Islet precursor cell (in vitro differentiated cells): ENCODE measurements at regions not wholly inside any gene's neighbourhood (a gene's known extent, or its start where the extent isn't known, plus 50 kb on each side); places are given as distances from the start of the nearest gene placed in this dataset.

Experiments
- DNase-seq: peaks from one replicate; pipeline ENCODE4 v3.0.0-alpha.2; 2018

- no peak for DNase-seq
Observed at GRCh38 chr6:97621111-97621510, 338.1 kb upstream of the MMS22L start.

- DNase-seq = no peak
Observed at GRCh38 chr6:97626671-97627441, 343.8 kb upstream of the MMS22L start.

DNA sequence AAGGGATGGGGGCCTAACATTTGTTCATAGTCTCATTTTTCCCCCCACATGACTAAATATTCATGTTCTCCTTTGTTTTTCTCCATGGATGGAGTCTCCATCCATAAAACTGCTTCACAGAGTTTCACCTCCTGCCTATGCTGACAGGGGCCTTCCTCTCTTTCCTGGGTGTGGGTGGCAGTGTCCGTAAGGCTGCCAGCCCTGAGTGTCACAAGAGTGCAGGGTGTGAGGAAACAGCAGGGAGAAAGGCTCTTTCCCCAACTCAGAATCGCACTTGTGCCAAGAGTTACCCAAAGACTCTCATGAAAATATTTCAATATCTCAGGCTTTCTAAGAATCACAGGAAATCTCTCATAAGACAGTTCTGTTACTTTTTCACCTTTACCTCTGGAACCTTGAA, 346.2 kb upstream of the MMS22L start:
- no peak for DNase-seq

- DNase-seq = no peak
Observed at GRCh38 chr6:97630604-97631003, 347.6 kb upstream of the MMS22L start.

- no peak for DNase-seq
Observed at GRCh38 chr6:97632341-97632740, 349.3 kb upstream of the MMS22L start.

DNA sequence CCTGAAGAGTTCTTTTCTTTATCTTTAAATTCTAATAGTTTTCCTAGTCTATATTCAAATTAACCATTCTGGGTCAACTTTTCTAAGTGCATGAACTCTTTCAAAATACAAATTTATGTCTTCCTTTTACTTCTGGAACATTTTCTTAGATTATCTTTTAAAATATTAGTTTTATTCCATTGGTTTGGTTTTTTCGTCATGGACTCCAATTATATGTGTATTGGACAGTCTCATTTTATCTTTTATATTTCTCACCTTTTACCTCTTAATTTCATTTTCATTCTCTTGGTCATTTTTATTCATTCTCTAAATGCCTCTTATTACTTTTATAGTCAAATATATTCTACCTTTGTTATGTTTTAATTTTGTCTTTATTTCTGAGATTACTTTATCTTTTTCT, 356.7 kb upstream of the MMS22L start:
- DNase-seq = no peak

DNA sequence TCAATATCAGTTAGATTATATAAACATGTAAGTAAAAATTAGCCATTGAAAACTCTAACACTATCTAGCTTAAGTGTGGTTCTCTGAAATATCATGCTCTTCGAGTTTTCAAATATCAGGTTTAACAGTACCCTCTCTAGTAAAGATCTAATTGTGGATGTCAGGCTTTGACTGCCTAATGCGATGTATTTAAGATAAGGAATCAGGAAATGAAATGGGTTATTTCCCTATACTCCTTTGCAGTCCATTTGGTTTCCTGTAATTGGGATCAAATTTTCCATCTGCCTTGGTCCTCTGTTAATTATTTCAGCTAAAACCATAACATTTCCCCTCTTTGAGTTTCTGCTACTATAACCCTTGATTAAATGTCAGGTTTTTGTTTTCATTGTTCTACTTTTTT, 361.3 kb upstream of the MMS22L start:
- no peak for DNase-seq

GRCh38 chr6:97645757-97646156, 362.7 kb upstream of the MMS22L start:
- no peak for DNase-seq

GRCh38 chr6:97653076-97653475, 370.1 kb upstream of the MMS22L start:
- DNase-seq = no peak

DNA sequence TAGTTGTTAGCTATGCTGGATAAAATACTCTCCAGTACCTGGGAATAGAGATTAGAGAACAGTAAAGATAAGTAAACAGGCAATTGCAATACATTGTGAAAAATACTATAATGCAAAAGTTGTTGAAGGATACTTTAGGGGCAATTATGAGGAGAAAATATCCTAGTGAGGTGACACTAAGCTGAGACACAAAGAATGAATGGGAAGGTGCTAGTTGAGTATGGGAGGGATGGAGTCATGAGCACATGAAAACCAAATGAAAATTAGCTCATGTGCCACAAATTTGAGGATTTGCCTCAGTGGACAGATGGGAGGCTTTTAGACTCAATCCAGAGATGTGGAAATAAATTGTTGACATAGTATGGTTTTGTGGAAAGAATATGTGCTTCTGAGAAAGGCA, 370.5 kb upstream of the MMS22L start:
- DNase-seq = no peak

GRCh38 chr6:97654674-97655073, 371.7 kb upstream of the MMS22L start:
- DNase-seq = no peak

DNA sequence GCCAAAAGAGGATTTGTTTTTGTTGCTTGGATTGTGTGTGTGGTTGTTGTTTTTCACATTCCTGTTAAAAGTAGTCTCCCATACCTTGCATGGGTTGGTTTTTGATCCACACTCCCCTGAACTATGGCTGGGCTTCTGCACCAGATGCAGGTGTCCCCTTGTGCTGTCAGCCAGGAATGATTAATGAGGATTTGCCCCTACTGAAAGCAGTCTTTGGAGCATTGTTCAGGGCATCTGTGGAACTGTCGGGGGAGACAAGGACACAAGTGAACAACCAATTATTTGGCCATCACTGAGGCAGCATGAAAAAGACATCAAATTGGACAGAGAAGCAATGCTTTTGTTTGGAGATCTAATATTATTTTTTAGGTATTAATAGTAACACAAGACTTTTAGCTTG, 373.2 kb upstream of the MMS22L start:
- DNase-seq = no peak

GRCh38 chr6:97656706-97657350, 373.8 kb upstream of the MMS22L start:
- DNase-seq = no peak

DNA sequence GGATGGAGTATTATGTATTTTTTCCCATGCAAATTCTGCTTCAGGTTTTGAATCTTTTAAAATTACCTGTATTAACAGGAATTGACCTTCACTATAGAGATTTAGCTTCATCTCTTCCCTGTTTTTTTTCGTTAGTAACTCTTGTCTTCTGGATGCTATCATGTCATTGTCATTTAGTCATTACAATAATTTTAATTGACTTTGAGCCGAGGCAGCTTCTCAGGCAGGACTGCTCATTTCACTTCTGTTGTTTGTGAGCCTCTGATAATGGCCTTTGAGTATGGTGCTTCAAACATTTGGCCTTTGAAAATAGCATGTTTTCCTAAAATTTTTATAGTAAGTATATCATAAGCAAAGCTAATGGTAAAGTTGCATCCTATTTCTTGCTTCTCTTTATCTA, 375.1 kb upstream of the MMS22L start:
- DNase-seq = no peak

GRCh38 chr6:97663252-97663651, 380.2 kb upstream of the MMS22L start:
- no peak for DNase-seq

- no peak for DNase-seq
Observed at GRCh38 chr6:97665446-97665845, 382.4 kb upstream of the MMS22L start.

GRCh38 chr6:97666889-97667288, 383.9 kb upstream of the MMS22L start:
- DNase-seq = no peak

GRCh38 chr6:97668716-97669115, 385.7 kb upstream of the MMS22L start:
- DNase-seq = peak; percentile 54

DNA sequence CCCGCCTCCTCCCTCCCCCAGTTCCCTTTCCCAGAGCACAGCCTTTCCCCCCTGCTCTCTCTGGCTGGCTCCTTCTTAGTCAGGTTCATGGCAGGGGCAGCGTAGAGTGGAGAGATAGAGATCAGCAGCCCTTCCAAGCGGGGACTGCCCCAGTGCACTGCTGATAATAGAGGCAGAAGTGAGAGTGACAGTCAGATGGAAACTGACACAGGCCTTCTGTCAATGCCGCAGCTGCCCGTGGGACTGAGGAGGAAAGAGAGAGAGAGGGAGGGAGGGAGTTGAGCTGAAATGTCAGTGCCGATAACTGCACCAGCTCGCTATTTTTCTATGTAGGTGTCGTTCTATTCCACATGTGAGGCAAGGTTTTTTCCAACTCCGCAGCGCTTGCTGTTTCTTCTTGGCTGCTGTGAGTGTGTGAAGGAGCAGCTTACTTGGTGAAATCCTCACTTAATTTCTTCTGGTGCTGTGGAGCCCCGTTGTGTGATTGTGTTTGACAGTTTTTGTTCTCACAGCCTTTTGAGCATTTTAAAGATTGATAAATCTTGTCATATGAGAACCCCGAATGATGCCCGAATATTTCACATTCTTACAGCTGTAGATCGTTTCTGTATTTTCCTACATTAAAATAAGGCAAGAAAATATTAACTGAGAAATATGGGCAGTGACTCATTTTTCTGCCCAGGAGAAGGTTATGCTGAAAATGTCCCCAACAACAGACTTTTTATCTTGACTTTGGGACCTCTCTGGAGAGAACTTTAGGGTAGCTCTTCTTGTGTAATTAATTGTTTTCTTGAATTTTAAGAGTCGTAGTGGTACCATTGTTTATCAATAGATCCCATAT, 386.4 kb upstream of the MMS22L start:
- DNase-seq = peak; percentile 81

- no peak for DNase-seq
Observed at GRCh38 chr6:97674802-97675201, 391.8 kb upstream of the MMS22L start.

DNA sequence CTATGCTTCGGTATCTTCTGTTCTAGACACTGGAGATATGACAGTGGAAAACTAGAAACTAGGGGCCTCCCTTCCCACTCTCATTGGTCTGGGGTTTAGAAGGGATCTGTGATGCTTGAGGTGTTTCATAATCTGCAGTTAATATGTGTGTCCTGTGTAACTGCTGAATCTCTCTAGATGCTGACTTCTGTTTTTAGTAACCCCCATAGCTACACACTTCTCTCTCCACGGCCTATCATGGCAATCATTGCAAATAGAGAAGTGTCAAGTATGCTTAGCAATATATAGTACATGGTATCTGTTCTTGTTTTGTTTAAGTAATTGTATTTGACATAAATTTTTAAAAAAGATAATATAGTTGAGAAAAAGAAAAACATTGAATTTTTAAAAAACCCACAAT, 394.6 kb upstream of the MMS22L start:
- DNase-seq = no peak

- DNase-seq = no peak
Observed at GRCh38 chr6:97687916-97688315, 404.9 kb upstream of the MMS22L start.

DNA sequence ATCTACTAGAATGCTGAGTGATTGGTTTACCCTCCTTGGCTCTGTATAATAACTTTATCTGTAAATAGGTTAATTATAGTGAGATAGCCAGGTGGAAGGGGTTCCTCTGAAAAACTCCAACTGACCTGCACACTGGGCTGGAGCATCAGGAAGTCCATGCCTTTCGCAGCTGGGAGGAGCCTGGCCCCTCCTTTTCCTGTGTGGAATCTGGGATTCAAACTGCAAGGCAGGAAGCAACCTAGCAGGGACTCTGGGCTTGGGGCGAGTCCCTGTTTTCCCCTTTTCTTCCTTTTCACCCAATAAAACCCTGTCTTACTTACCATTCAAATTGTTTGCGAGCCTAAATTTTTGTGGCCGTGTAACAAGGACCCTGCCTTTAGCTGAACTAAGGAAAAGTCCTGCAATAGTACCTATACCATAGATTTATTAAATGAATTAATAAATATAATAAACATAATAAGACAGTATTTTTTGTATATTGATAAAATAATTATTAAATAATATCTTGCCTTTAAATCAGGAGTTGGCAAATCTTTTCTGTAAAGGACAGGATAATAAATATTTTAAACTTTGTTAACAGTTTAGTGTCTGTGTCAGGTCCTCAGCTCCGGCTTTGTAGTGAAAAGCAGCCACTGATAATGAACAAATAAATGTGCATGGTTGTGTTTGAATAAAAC, 406.2 kb upstream of the MMS22L start:
- no peak for DNase-seq
